ENCODE measurements at regions not wholly inside any gene's neighbourhood (a gene's known extent, or its start where the extent isn't known, plus 50 kb on each side); places are given as distances from the start of the nearest gene placed in this dataset.

- TF ChIP-seq CTCF (IDR thresholded peaks at IDR 0.05) (no peak), POLR2A (IDR thresholded peaks at IDR 0.05) (no peak)
Observed at GRCh38 chr2:118387509-118387908, 299.2 kb downstream of the INSIG2 start.

Measured in adrenal gland (tissue), 5 donors.